Cardiac septum (tissue), 1 donor: ENCODE measurements at regions not wholly inside any gene's neighbourhood (a gene's known extent, or its start where the extent isn't known, plus 50 kb on each side); places are given as distances from the start of the nearest gene placed in this dataset.

ENCODE experiments used
- DNase-seq: peaks from one replicate; pipeline ENCODE4 v3.0.0-alpha.2; 2020; ENCODE audit warnings: low spot score
- intact Hi-C: fragments of 100-400 bp; cut with DNase I; formaldehyde crosslinking; loops from one replicate; pipeline ENCODE4 v1.14.0; 2022
- donor health status: DM: no; HTN: no; CAD: no.

DNA sequence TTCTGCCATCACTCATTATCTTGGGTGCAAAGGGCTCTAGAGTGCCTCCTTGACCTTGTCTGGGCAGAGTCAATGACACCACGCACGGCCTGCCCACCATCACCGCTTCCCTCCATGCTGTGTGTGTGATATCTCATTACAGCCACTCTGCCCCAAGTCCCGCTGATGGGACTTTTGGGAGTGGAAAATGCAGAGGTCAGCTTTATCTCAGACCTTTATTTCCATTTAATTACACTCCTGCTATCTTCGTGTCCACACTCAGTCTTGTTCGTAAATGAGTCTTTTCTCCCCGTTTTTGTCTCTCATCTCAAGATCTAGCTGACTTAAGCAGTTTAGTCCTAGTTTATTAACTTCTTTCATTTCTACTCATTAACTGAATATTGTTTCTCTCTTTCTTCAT, 226.2 kb downstream of the ICE1 start:
- intact Hi-C loops: no loop called here
- DNase-seq: no peak

DNA sequence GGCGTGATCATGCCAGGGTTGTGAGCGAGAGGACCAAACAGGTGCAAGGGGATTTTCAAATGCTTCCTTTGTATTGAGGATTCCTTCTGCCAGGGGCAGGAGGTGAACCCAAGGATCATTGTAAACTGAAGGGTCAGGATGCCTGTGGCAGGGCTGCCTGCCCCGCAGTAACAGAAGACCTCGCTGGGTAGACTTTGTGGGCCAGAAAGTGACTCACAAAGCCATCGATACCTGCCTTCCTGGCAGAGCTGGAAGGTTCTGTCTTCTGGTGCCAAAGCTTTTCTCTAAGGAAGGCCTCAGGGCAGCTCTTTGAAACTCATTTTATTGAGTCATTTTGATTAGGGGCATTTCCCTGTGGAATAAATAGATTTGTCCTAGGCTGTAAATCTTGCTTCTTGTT, 223.4 kb downstream of the ICE1 start:
- intact Hi-C loops: no loop called here
- no peak for DNase-seq

DNA sequence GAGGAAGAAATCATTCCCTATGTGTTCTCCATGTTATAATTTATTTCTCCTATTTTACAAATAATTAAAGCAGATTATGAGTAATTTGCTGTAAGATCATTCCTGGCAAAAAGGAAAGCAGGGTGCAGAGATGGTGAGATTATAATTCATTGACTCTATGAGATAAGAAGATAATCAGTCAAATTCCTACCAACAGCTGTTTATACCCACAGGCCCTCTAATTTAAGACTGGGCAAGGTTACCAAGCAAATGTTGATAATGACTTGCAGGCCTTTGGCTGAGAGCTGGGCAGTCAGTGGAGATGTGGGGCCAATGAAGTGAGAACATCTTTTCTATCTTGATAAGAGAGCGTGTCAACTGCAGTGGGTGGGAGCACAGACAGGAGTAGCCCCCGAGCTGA, 222.7 kb downstream of the ICE1 start:
- DNase-seq: no peak
- intact Hi-C loops: no loop called here

DNA sequence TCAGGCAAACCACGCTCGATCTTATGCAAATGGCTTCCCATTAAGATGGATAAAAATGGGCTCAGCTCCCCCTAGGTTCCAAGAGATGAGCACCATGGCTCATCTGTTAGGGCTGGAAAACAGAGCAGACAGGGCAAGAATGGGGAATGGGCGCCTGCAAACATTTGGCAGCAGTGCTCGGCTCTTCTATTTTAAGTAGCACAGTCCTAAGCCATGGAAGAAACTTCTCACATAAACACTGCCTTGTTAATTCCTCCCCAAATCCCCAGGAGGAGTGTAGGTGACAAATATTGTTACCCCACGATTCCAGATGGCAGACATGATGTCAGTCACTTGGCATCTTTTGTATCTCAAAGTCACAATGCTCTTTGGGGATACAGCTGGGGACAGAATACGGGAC, 221.8 kb downstream of the ICE1 start:
- no peak for DNase-seq
- intact Hi-C loops: no loop called here

DNA sequence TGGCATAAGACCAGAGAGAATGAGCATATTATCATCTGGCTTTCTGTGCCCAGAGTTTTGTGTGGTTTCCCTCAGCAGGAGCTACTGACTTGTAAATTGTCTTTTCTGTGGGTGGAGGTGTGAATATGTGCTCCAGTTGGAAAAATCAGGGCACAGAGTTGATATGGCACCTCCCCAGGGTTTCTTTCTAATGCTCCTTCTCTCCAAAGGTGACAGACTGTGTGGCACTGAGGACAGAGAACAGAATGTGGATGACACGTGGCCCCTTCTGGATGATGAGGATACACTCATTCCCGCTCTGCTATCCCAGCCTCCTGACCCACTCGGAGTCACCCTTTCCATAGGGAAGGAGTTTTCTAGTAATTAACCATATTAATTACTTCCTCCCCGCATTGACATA, 221.0 kb downstream of the ICE1 start:
- intact Hi-C loops: no loop called here
- no peak for DNase-seq

DNA sequence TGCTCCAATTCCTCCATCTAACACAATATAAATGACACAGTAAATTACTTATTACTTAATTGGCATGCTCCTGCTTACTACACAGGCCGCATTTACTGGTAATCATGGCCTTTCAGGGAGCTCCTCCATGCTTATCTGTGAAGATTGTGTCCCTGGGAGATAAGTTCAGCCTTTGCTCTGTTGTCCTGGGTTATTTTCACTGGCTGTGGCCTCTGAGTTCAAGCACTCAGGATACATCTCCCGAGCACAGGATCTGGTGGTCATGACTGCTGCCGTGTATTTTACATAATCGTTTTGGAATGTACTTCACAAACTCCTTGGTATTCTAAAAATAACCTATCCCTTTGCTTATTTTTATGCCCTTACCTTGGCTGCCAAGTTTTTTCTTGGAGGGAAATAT, 215.7 kb downstream of the ICE1 start:
- intact Hi-C loops: loop anchor here (5.0 kb wide), 1 partner anchor 159 kb away; no protein-coding TSS in a partner anchor
- no peak for DNase-seq

DNA sequence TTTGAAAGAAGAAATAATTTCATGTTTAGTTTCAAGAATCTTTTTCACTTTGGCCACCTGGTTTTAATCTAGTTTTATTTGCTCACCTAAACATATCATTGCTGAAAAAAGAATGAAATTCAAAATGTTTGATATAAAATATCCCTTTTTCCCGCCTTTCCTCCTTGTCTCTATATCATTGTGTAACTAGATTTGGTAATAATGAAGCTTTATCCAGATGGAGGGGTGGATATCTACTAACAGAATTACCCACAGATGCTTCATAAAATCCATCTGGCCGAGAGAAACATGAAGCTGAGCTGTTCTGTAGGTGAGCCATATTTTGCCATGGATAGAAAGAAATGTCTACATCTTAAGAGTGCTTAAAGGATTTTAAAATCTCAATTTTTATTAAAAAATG, 214.7 kb downstream of the ICE1 start:
- intact Hi-C loops: loop anchor here (5.0 kb wide), 1 partner anchor 160 kb away; no protein-coding TSS in a partner anchor
- no peak for DNase-seq

DNA sequence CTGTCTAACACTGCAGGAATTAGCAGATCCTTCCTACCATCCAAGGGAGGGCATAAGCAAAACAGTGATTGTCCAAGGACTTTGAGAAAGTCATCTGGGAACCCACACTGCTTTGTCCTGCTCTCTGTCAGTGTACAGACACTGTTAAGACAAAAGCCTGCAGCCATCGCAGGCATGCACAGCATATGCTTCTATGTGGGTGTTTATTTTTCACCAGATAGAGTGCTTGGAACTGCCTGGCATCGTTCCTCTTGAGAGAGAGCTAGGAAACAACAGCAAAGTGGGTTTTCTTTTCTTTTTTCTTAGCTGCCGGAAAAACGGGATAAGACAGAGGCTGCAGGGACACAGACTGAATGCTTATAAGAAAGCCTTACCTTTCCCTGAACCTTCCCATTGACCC, 212.3 kb downstream of the ICE1 start:
- DNase-seq: no peak
- intact Hi-C loops: loop anchor here (5.0 kb wide), 1 partner anchor 162 kb away; no protein-coding TSS in a partner anchor

DNA sequence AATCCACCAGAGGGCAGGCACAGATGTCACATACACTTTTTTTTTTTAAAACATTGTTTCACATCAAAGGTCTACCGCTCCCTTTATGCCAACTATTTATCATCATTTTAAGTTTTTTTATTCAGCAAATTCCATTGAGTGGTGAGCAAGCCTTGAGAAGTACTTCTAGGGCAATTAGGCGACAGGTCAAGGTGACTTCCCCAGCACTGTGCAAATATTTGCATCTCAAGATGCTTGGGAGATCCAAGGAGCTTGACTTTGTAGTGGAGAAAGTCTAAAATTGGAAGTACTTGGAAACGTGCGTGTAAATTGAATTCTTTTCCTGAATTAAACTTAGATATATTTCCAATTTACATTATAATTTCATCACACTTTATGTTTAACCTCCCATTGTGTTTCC, 211.1 kb downstream of the ICE1 start:
- no peak for DNase-seq
- intact Hi-C loops: no loop called here

DNA sequence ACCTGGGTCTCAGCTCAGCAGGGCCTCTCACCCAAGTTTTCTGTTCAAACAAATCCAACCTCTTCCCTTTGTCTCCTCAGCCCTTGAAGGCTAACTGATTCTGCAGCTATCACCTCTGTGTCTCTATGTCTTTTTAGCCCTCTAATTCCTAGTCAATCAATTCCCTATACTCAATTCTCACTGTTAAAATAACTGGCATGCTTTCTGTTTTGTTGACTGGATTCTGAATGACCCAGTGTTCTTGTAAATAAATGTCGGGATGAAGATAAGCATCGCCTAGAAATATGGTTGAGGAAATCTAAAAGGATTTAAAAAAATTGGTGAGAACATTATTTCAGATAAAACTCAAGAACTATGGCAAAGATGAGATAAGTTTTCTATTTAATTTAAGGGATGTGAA, 210.2 kb downstream of the ICE1 start:
- no peak for DNase-seq
- intact Hi-C loops: no loop called here

DNA sequence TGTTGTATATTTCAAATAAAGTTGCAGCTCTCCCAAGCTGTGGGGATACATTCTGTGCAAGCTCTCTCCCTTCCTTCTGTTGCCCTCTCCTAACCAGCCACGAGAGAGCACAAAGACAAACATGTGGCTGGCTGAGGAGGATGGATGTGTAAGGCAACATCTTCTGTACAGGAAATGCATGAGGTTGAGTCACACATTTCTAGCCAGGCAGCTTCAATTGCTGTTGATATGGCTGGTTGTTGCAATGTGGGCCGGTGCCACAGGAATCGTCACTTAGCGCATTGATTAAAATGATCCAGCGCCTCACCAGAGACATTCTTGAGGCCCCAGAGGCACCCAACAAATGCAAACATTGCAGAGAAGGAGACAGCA, 207.1 kb downstream of the ICE1 start:
- DNase-seq: no peak
- intact Hi-C loops: no loop called here

DNA sequence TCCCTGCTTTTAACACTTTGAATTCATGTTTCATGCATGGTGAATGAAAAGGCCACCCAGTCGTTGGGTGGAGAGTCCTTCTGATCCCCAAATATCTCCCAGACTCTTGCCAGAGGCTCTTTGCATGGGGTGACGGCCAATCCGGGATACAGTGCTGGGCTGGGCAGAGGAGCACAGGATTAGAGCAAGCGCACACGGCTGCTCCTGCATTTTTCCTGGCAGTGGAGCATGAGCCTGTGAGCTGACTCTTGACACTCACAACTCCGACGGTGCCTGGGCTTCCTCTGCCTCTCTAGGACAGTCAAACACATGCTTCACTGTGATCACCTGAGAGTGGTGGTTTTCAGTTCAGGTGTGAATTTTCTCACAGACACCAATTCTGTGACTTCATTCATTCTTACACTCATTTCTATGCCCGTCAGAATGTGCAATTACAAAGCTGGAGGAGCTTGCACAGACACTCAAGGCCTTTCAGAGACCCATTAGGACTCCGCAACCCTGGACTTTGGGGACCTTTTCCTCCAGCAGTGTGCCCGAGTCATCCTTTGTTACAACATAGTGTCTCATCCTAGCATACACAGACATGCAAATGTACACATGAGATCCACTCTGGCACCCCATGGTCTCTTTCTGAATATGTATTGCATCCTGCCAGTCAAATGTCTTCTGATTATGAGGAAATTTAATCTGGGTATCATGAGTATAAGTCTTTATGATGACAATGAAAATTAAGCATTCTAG, 206.6 kb downstream of the ICE1 start:
- DNase-seq: no peak

DNA sequence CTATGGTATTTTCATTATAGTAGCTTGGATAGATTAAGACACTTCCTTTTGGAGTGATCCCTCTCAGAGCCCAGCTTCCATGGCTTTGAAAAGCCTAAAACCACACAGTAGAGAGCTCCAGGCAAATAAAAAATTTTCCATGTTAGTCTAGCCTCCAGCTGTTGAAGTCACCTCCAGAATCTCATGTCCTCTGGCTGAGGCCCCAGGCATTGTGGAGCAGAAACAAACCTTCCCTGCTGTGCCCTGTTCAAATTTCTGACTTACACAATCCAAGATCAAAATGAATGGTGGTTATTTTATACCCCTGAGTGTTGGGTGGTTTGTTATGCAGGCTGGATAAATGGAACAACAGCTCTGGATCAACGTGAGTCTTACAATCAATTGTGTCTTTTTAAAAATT, 203.9 kb downstream of the ICE1 start:
- no peak for DNase-seq
- intact Hi-C loops: no loop called here

More for the DNA sequence above, 206.6 kb downstream of the ICE1 start:
- intact Hi-C loops: no loop called here

DNA sequence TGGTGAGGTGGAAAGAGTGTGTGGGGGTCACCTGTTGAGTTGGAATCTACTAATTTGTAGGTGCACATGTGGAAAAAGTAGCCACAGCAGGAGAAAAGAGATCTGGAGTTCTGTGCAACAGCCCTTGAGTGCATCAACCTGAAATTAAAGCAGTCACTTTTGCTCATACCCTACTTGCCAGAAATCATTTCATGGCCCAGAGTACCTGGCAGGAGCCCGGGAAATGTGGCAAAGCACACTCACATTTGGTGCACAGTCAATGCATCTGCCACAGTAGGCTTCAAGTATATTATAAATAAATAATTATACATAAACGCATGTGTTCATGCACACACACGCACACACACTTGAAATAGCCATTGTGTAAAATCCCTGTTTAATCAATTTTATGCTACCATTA, 203.0 kb downstream of the ICE1 start:
- DNase-seq: no peak
- intact Hi-C loops: no loop called here

DNA sequence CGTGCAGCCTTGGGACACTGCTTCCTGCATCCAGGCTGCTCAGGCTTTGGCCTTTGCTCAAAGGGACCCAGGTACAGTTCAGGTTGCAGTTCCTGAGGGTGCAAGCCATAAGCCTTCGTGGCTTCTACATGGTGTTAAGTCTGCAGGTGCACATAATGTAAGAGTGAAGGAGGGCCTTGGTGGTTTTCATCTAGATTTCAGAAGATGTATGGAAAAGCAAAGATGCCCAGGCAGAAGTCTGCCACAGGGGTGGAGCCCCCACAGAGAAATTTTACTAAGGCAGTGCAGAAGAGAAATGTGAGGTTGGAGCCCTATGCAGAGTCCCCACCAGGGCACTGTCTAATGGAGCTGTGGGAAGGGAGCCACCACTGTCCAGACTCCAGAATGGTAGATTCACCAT, 200.9 kb downstream of the ICE1 start:
- DNase-seq: no peak
- intact Hi-C loops: no loop called here

DNA sequence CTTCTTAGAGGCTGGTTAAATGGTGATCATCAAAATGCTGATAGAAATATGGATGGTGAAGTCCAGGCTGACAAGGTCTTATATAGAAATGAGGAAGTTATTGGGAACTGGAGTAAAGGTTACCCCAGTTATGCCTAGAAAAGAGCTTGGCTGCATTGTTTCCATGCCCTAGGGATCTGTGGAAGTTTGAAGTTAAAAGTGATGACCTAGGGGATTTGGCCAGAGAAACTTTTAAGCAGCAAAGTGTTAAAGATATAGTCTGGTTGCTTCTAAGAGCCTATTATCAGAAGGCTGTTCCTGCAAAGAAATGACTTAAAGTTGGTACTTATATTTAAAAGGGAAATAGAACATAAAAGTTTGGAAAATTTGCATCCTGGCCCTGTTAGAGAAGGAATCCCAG, 200.3 kb downstream of the ICE1 start:
- DNase-seq: no peak
- intact Hi-C loops: no loop called here

DNA sequence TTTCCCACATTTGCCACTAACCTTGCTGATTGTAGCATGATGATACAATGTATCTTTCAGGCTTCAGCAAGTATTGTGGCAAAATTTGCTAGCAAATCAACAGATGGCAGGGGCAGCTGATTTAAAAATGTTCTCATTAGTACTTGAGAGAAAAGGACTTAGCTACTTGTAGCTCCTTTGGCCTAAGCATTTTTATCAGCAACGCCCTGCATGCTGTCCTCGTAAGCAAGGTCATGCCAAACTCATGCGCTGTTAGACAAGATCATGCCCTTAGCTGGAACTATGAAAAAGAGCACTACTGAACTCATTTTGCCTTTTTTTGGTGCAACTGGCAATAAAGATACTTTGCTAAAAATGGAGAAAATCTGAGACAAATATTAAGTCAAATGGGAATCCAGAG, 197.1 kb downstream of the ICE1 start:
- intact Hi-C loops: no loop called here
- no peak for DNase-seq

DNA sequence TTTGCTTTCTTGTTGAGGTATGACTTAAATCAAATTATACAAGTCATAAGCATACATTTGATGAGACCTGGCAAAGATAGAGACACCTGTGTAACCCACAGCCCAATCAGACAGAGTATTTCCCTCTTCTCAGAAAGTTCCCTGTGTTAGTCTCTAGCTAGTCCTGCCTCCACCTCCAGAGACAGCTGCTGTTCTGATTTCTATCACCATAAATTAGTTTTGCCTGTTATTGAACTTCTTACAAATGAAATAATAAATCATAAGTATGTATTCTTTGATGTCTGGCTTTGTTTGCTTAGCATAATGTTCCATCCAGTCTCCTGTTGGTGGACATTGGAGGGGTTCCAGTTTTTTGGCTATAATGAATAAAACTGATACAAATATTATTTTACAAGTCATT, 194.5 kb downstream of the ICE1 start:
- no peak for DNase-seq
- intact Hi-C loops: no loop called here

DNA sequence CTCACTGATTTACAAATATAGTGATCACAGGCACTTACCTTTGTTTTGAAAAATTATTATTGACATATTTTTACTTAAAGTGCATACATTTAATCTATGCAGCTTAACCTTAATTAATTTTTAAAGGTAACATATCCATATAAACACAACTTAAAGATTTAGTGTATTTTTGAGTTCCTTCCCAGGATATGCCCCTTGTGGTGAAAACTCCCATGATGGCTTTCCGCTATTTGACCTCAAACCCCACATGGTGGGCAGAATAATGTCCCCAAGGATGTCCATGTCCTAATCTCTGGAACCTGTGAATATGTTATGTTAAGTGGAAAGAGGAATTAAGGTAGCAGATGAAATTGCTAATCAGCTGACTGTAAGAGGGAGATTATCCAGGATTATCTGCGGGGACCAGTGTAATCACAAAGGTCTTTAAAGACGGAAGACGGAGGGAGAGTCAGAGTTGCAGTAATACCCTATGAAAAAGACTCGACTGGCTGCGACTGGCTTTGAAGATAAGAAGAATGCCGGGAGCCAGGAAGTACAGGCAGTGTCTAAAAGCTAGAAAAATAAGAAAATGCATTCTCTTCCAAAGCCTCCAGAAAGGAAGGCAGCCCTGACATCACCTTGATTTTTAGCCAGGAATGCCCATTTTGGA, 193.9 kb downstream of the ICE1 start:
- DNase-seq: no peak
- intact Hi-C loops: no loop called here

DNA sequence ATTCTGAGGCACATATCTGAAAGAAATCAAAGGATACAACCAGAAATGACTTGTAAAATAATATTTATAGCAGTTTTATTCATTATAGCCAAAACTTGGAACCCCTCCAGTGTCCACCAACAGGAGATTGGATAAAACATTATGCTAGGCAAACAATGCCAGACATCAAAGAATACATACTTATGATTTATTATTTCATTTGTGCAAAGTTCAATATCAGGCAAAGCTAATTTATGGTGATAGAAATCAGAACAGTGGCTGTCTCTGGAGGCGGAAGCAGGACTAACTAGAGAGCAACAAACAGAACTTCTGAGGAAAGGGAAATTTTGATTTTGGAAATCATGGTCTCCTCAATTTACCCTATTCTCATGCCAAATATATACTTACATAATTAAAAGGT, 193.1 kb downstream of the ICE1 start:
- DNase-seq: no peak
- intact Hi-C loops: no loop called here

DNA sequence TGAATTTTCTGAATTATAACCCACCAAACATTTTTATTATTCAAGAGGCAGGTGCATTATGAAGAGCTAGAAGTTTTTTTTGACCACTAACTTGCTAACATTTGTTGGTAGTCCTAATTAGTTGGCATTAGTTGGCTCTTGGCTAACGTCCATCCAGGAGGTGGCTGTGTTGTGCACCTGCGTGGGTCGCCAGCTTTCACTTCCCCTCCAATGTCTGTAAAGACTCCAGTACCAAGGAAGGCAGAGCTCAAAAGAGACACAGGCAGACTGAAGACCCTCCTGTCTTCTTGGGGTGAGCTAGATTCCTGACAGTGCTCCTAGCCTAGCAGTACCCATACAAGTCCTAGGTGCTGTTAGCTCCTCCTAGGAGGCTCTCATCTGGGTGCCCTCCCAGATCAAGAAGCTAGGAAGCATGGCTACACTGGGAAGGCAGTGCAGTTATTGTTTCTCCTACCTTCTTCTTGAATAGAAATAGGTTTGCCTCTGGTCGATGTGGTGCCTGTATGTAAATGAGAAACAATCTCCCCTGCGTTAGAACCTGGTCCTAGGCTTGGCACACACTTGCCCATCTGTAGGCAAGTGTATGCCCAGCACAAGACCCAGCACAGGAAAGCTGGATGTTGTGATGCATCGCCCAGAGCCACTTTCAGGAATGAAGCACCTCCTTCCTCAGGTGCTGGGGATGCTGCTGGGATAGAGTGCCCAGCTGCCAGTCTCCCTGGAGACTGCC, 190.9 kb downstream of the ICE1 start:
- intact Hi-C loops: no loop called here

More for the DNA sequence above, 190.9 kb downstream of the ICE1 start:
- DNase-seq: no peak
